K562 (cell line): ENCODE measurements at regions not wholly inside any gene's neighbourhood (a gene's known extent, or its start where the extent isn't known, plus 50 kb on each side); places are given as distances from the start of the nearest gene placed in this dataset.

ENCODE experiments used
- CBFB ChIP-seq: sonication (generic); formaldehyde crosslinking; IDR thresholded peaks from 2 replicates; pipeline ENCODE4 v1.4.0; 2020; ENCODE audit warnings: mild to moderate bottlenecking, missing genetic modification reagents
- CBX5 ChIP-seq: IDR thresholded peaks from 2 replicates; pipeline ENCODE4 v1.6.1; 2014; ENCODE audit warnings: low read depth, borderline replicate concordance
- EHMT2 ChIP-seq: fragments of 450-650 bp; IDR thresholded peaks from 2 replicates; pipeline ENCODE4 v1.6.1; 2018; ENCODE audit warnings: antibody characterized with exemption
- KDM2B ChIP-seq: fragments of 250-450 bp; sonication (Bioruptor Pico); IDR thresholded peaks from 2 replicates; pipeline ENCODE4 v1.8.0; 2021; ENCODE audit warnings: mild to moderate bottlenecking, moderate library complexity
- POLR3A ChIP-seq: IDR thresholded peaks from 2 replicates; pipeline ENCODE4 v1.6.1; 2011; ENCODE audit warnings: borderline replicate concordance, mild to moderate bottlenecking, moderate library complexity; ENCODE audit not compliant: insufficient read length, insufficient read depth; ENCODE audit errors: extremely low read depth
- ZFP30 ChIP-seq: fragments of 250-450 bp; sonication (Bioruptor Pico); IDR thresholded peaks from 2 replicates; pipeline ENCODE4 v1.8.0; 2022; ENCODE audit warnings: moderate library complexity, mild to moderate bottlenecking, inconsistent platforms, borderline replicate concordance
- ZNF165 ChIP-seq: fragments of 250-450 bp; sonication (Bioruptor Pico); IDR thresholded peaks from 2 replicates; pipeline ENCODE4 v1.4.0; 2020; ENCODE audit warnings: borderline replicate concordance
- ZNF444 ChIP-seq: fragments of 250-450 bp; sonication (Bioruptor Pico); IDR thresholded peaks from 2 replicates; pipeline ENCODE4 v1.4.0; 2020; ENCODE audit warnings: mild to moderate bottlenecking, moderate library complexity
- ZNF668 ChIP-seq: fragments of 250-450 bp; sonication (Bioruptor Pico); IDR thresholded peaks from 2 replicates; pipeline ENCODE4 v1.8.0; 2022; ENCODE audit warnings: mild to moderate bottlenecking, inconsistent platforms
- TF ChIP-seq, protein P1 (sequence below): fragments of 450-650 bp; IDR thresholded peaks from 2 replicates; pipeline ENCODE4 v1.6.1; 2016; ENCODE audit warnings: antibody characterized with exemption
- TF ChIP-seq, protein P2 (sequence below): fragments of 250-450 bp; sonication (Bioruptor Pico); IDR thresholded peaks from 2 replicates; pipeline ENCODE4 v1.8.0; 2022; ENCODE audit warnings: inconsistent platforms
- TF ChIP-seq, protein P3 (sequence below): fragments of 200-800 bp; sonication (Bioruptor generic); IDR thresholded peaks from 2 replicates; pipeline ENCODE4 v1.6.1; 2017; ENCODE audit warnings: missing genetic modification characterization, missing compliant biosample characterization
- TF ChIP-seq, protein P4 (sequence below): sonication (generic); formaldehyde crosslinking; IDR thresholded peaks from 2 replicates; pipeline ENCODE4 v1.8.0; 2022; ENCODE audit warnings: mild to moderate bottlenecking, missing genetic modification reagents
- TF ChIP-seq, protein P5 (sequence below): fragments of 250-450 bp; sonication (Bioruptor Pico); IDR thresholded peaks from 2 replicates; pipeline ENCODE4 v1.8.0; 2022; ENCODE audit warnings: moderate library complexity, mild to moderate bottlenecking, inconsistent platforms
- TF ChIP-seq, protein P6 (sequence below): sonication (generic); formaldehyde crosslinking; IDR thresholded peaks from 2 replicates; pipeline ENCODE4 v1.8.1; 2023; ENCODE audit warnings: mild to moderate bottlenecking, missing genetic modification reagents
- TF ChIP-seq, protein P7 (sequence below): sonication (generic); formaldehyde crosslinking; IDR thresholded peaks from 2 replicates; pipeline ENCODE4 v1.8.1; 2022; ENCODE audit warnings: missing genetic modification reagents

DNA sequence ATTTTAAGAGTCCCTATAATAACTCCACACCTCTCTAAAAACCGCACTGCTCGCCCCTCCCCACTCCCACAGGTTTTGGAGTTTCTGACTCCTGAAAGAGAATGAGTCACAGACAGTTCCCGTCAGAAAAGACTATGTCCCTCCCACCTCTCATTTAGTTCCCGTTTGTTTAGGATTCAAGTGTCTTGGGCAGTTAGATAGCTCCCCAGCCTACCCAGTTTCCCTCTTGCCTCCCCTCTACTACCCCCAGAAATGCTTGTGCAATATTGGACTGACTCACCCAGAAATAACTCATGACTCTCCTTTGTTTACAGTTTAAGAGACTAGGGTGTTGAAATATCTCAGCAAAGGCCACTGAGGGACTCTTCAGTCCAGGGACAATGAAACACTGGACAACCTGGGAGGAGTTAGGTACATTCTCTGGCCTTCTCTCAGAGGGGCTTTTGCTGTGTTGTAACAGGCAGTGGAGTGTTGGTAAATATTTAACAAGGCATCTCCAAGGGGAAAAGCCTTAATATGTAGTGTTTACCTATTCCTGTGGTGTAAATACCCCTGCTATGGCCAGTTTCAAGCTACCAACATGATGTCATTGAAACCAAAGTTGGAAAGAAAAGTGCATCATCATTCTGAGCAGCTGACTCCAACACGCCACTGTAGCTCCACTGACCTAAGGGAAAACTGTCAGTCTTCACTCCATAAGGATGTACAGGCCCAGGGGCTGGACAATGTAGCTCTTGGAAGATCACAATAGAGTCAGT is 96.1 kb upstream of the CHD2 start (continued):
- TF ChIP-seq, protein P1, sequence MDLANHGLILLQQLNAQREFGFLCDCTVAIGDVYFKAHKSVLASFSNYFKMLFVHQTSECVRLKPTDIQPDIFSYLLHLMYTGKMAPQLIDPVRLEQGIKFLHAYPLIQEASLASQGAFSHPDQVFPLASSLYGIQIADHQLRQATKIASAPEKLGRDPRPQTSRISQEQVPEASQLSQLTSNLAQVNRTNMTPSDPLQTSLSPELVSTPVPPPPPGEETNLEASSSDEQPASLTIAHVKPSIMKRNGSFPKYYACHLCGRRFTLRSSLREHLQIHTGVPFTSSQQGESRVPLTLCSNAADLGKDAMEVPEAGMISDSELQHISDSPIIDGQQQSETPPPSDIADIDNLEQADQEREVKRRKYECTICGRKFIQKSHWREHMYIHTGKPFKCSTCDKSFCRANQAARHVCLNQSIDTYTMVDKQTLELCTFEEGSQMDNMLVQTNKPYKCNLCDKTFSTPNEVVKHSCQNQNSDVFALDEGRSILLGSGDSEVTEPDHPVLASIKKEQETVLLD = peak; percentile 77; the same call in 1 of the 2 replicates
- TF ChIP-seq CBFB = no peak
- no peak for TF ChIP-seq KDM2B (CRISPR knock-in tag)
- no peak for TF ChIP-seq CBX5
- TF ChIP-seq, protein P2, sequence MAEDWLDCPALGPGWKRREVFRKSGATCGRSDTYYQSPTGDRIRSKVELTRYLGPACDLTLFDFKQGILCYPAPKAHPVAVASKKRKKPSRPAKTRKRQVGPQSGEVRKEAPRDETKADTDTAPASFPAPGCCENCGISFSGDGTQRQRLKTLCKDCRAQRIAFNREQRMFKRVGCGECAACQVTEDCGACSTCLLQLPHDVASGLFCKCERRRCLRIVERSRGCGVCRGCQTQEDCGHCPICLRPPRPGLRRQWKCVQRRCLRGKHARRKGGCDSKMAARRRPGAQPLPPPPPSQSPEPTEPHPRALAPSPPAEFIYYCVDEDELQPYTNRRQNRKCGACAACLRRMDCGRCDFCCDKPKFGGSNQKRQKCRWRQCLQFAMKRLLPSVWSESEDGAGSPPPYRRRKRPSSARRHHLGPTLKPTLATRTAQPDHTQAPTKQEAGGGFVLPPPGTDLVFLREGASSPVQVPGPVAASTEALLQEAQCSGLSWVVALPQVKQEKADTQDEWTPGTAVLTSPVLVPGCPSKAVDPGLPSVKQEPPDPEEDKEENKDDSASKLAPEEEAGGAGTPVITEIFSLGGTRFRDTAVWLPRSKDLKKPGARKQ (CRISPR knock-in tag) = no peak
- no peak for TF ChIP-seq ZNF668
- no peak for TF ChIP-seq ZNF165
- TF ChIP-seq, protein P3, sequence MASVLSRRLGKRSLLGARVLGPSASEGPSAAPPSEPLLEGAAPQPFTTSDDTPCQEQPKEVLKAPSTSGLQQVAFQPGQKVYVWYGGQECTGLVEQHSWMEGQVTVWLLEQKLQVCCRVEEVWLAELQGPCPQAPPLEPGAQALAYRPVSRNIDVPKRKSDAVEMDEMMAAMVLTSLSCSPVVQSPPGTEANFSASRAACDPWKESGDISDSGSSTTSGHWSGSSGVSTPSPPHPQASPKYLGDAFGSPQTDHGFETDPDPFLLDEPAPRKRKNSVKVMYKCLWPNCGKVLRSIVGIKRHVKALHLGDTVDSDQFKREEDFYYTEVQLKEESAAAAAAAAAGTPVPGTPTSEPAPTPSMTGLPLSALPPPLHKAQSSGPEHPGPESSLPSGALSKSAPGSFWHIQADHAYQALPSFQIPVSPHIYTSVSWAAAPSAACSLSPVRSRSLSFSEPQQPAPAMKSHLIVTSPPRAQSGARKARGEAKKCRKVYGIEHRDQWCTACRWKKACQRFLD (CRISPR knock-in tag) = no peak; the same call in 1 of the 2 replicates
- TF ChIP-seq ZFP30 (CRISPR knock-in tag) = no peak
- TF ChIP-seq, protein P4, sequence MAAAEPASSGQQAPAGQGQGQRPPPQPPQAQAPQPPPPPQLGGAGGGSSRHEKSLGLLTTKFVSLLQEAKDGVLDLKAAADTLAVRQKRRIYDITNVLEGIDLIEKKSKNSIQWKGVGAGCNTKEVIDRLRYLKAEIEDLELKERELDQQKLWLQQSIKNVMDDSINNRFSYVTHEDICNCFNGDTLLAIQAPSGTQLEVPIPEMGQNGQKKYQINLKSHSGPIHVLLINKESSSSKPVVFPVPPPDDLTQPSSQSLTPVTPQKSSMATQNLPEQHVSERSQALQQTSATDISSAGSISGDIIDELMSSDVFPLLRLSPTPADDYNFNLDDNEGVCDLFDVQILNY = no peak
- TF ChIP-seq POLR3A = no peak
- no peak for TF ChIP-seq ZNF444 (CRISPR knock-in tag)
- TF ChIP-seq, protein P5, sequence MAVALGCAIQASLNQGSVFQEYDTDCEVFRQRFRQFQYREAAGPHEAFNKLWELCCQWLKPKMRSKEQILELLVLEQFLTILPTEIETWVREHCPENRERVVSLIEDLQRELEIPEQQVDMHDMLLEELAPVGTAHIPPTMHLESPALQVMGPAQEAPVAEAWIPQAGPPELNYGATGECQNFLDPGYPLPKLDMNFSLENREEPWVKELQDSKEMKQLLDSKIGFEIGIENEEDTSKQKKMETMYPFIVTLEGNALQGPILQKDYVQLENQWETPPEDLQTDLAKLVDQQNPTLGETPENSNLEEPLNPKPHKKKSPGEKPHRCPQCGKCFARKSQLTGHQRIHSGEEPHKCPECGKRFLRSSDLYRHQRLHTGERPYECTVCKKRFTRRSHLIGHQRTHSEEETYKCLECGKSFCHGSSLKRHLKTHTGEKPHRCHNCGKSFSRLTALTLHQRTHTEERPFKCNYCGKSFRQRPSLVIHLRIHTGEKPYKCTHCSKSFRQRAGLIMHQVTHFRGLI (CRISPR knock-in tag) = no peak
- TF ChIP-seq EHMT2 = peak; percentile 57
- TF ChIP-seq, protein P6, sequence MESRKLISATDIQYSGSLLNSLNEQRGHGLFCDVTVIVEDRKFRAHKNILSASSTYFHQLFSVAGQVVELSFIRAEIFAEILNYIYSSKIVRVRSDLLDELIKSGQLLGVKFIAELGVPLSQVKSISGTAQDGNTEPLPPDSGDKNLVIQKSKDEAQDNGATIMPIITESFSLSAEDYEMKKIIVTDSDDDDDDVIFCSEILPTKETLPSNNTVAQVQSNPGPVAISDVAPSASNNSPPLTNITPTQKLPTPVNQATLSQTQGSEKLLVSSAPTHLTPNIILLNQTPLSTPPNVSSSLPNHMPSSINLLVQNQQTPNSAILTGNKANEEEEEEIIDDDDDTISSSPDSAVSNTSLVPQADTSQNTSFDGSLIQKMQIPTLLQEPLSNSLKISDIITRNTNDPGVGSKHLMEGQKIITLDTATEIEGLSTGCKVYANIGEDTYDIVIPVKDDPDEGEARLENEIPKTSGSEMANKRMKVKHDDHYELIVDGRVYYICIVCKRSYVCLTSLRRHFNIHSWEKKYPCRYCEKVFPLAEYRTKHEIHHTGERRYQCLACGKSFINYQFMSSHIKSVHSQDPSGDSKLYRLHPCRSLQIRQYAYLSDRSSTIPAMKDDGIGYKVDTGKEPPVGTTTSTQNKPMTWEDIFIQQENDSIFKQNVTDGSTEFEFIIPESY (CRISPR knock-in tag) = peak; percentile 42; the same call in 1 of the 2 replicates
- TF ChIP-seq, protein P7, sequence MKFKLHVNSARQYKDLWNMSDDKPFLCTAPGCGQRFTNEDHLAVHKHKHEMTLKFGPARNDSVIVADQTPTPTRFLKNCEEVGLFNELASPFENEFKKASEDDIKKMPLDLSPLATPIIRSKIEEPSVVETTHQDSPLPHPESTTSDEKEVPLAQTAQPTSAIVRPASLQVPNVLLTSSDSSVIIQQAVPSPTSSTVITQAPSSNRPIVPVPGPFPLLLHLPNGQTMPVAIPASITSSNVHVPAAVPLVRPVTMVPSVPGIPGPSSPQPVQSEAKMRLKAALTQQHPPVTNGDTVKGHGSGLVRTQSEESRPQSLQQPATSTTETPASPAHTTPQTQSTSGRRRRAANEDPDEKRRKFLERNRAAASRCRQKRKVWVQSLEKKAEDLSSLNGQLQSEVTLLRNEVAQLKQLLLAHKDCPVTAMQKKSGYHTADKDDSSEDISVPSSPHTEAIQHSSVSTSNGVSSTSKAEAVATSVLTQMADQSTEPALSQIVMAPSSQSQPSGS (CRISPR knock-in tag) = peak; percentile 85; the same call in 1 of the 2 replicates
